ENCODE measurements at regions not wholly inside any gene's neighbourhood (a gene's known extent, or its start where the extent isn't known, plus 50 kb on each side); places are given as distances from the start of the nearest gene placed in this dataset.

- H3K4me3 ChIP-seq (ENCODE audit: low read depth, low read length): no peak overlapping the region
- no peak for TF ChIP-seq CTCF (IDR thresholded peaks at IDR 0.05; ENCODE audit: borderline replicate concordance, insufficient read depth, low read depth, low read length)
Observed at GRCh38 chr6:51429017-51429712, 610.5 kb downstream of the TFAP2B start.

- no peak overlapping the region for H3K4me3 ChIP-seq (ENCODE audit: low read depth, low read length)
- TF ChIP-seq CTCF (IDR thresholded peaks at IDR 0.05; ENCODE audit: borderline replicate concordance, insufficient read depth, low read depth, low read length): no peak
Observed at GRCh38 chr6:51430589-51430988, 611.9 kb downstream of the TFAP2B start.

- no peak for TF ChIP-seq CTCF (IDR thresholded peaks at IDR 0.05; ENCODE audit: borderline replicate concordance, insufficient read depth, low read depth, low read length)
- H3K4me3 ChIP-seq (ENCODE audit: low read depth, low read length): no peak overlapping the region
Observed at GRCh38 chr6:51432481-51432880, 613.8 kb downstream of the TFAP2B start.

GRCh38 chr6:51450248-51450957 is 631.7 kb downstream of the TFAP2B start:
- no peak overlapping the region for H3K4me3 ChIP-seq (ENCODE audit: low read depth, low read length)
- no peak for TF ChIP-seq CTCF (IDR thresholded peaks at IDR 0.05; ENCODE audit: borderline replicate concordance, insufficient read depth, low read depth, low read length)

- no peak for TF ChIP-seq CTCF (IDR thresholded peaks at IDR 0.05; ENCODE audit: borderline replicate concordance, insufficient read depth, low read depth, low read length)
- H3K4me3 ChIP-seq (ENCODE audit: low read depth, low read length): no peak overlapping the region
Observed at GRCh38 chr6:51450958-51451357, 632.3 kb downstream of the TFAP2B start.

- TF ChIP-seq CTCF (IDR thresholded peaks at IDR 0.05; ENCODE audit: borderline replicate concordance, insufficient read depth, low read depth, low read length): no peak
- H3K4me3 ChIP-seq (ENCODE audit: low read depth, low read length): no peak overlapping the region
Observed at GRCh38 chr6:51456282-51456681, 631.1 kb downstream of the PKHD1 start.

- H3K4me3 ChIP-seq (ENCODE audit: low read depth, low read length): no peak overlapping the region
- no peak for TF ChIP-seq CTCF (IDR thresholded peaks at IDR 0.05; ENCODE audit: borderline replicate concordance, insufficient read depth, low read depth, low read length)
Observed at GRCh38 chr6:51459958-51460357, 627.5 kb downstream of the PKHD1 start.

Data from GM12875 (cell line).